PFSK-1 (cell line): ENCODE measurements at regions not wholly inside any gene's neighbourhood (a gene's known extent, or its start where the extent isn't known, plus 50 kb on each side); places are given as distances from the start of the nearest gene placed in this dataset.

ENCODE experiments used
- FOXP2 ChIP-seq: optimal IDR thresholded peaks from 2 replicates; pipeline ENCODE3; 2011; ENCODE audit warnings: borderline replicate concordance, control low read depth, inconsistent platforms; ENCODE audit not compliant: insufficient read depth; ENCODE audit errors: extremely low read length, extremely low read depth
- POLR2AphosphoS5 ChIP-seq: IDR thresholded peaks from 2 replicates; pipeline ENCODE4 v1.6.1; 2012; ENCODE audit warnings: low read depth, mild to moderate bottlenecking, control low read depth, low read length, moderate library complexity
- REST ChIP-seq, 2 experiments: IDR thresholded peaks; 2 replicates each; pipeline versions ENCODE4 v1.6.1 to v1.8.0; 2011 to 2012; ENCODE audit warnings: low read depth in 2 of 2, low read length in 2 of 2, control low read depth in 1 of 2, inconsistent platforms in 1 of 2, mild to moderate bottlenecking in 1 of 2, moderate library complexity in 1 of 2; ENCODE audit not compliant: insufficient read depth in 1 of 2
- SIN3A ChIP-seq: IDR thresholded peaks from 2 replicates; pipeline ENCODE4 v1.6.1; 2012; ENCODE audit warnings: mild to moderate bottlenecking, low read length, moderate library complexity, borderline replicate concordance; ENCODE audit not compliant: insufficient read depth
- TAF1 ChIP-seq: IDR thresholded peaks from 2 replicates; pipeline ENCODE4 v1.6.1; 2012; ENCODE audit warnings: low read length, control low read depth, borderline replicate concordance; ENCODE audit not compliant: insufficient read depth

GRCh38 chr6:126826166-126826714 is 292.2 kb upstream of the RSPO3 start:
- TF ChIP-seq SIN3A = no peak
- no peak for TF ChIP-seq FOXP2
- no peak for TF ChIP-seq POLR2AphosphoS5
- TF ChIP-seq REST (IDR thresholded peaks at IDR 0.05; ENCODE audit: insufficient read depth in 1 of 2, low read depth in 2 of 2, low read length in 2 of 2) = no peak
- no peak for TF ChIP-seq TAF1

- TF ChIP-seq REST (IDR thresholded peaks at IDR 0.05; ENCODE audit: insufficient read depth in 1 of 2, low read depth in 2 of 2, low read length in 2 of 2) = no peak
- TF ChIP-seq POLR2AphosphoS5 = no peak
- TF ChIP-seq SIN3A = no peak
- no peak for TF ChIP-seq TAF1
- no peak for TF ChIP-seq FOXP2
Measured at GRCh38 chr6:126831461-126831860, 287.0 kb upstream of the RSPO3 start.

GRCh38 chr6:126842769-126843168 is 275.7 kb upstream of the RSPO3 start:
- no peak for TF ChIP-seq SIN3A
- TF ChIP-seq REST (IDR thresholded peaks at IDR 0.05; ENCODE audit: insufficient read depth in 1 of 2, low read depth in 2 of 2, low read length in 2 of 2) = no peak
- no peak for TF ChIP-seq POLR2AphosphoS5
- TF ChIP-seq FOXP2 = no peak
- no peak for TF ChIP-seq TAF1

- no peak for TF ChIP-seq REST (IDR thresholded peaks at IDR 0.05; ENCODE audit: insufficient read depth in 1 of 2, low read depth in 2 of 2, low read length in 2 of 2)
Measured at GRCh38 chr6:126848119-126848518, 270.4 kb upstream of the RSPO3 start.

- TF ChIP-seq POLR2AphosphoS5 = no peak
- TF ChIP-seq REST (IDR thresholded peaks at IDR 0.05; ENCODE audit: insufficient read depth in 1 of 2, low read depth in 2 of 2, low read length in 2 of 2) = no peak
- TF ChIP-seq SIN3A = no peak
- no peak for TF ChIP-seq TAF1
- TF ChIP-seq FOXP2 = no peak
Measured at GRCh38 chr6:126867641-126868040, 250.8 kb upstream of the RSPO3 start.
